Right cardiac atrium (tissue), 5 donors: ENCODE measurements at regions not wholly inside any gene's neighbourhood (a gene's known extent, or its start where the extent isn't known, plus 50 kb on each side); places are given as distances from the start of the nearest gene placed in this dataset.
A peak's percentile ranks its signal among the peaks of the same experiment; 100 is the strongest.

ENCODE experiments used
- ATAC-seq, 2 donors: fragments of 200-7000 bp; cut with Tn5 transposase; one replicate each; pipeline versions ENCODE4 v1.8.0 to v1.9.1; 2020; ENCODE audit warnings: moderate library complexity in 2 of 2, mild to moderate bottlenecking in 1 of 2
- DNase-seq, 3 donors: peaks; one replicate each; pipeline ENCODE4 v3.0.0-alpha.2; 2020
- H3K27ac ChIP-seq: one replicate; pipeline ENCODE4 v1.5.1; 2013; ENCODE audit warnings: mild to moderate bottlenecking, low read length, control low read depth, moderate library complexity
- H3K27me3 ChIP-seq: one replicate; pipeline ENCODE4 v1.6.1; 2013; ENCODE audit not compliant: control insufficient read depth, insufficient read depth
- H3K4me1 ChIP-seq: one replicate; pipeline ENCODE4 v1.6.1; 2013; ENCODE audit warnings: low read length; ENCODE audit not compliant: control insufficient read depth, insufficient read depth
- H3K4me3 ChIP-seq: one replicate; pipeline ENCODE4 v1.5.1; 2013; ENCODE audit warnings: low read length, control low read depth
- H3K9me3 ChIP-seq: one replicate; pipeline ENCODE4 v1.6.1; 2013; ENCODE audit warnings: low read length; ENCODE audit not compliant: control insufficient read depth
- WGBS: extraction: QIAGEN DNeasy Blood & Tissue Kit; methylation state at CpG from one replicate; pipeline ENCODE4 v1.1.7; 2013; 5-methylcytosine and 5-hydroxymethylcytosine counted together
- intact Hi-C, 4 donors: fragments of 100-400 bp; cut with DNase I; formaldehyde crosslinking; loops; one replicate each; pipeline versions ENCODE4 v1.11.0 to v1.14.0; 2022 to 2023
- donor health status: healthy with polysubstance abuse.
- donor health status: DM: no; HTN: yes; CAD: no.
- donor health status: DM: no; HTN: no; CAD: no.
- donor health status: DM: no; HTN: yes; CAD: no; lungs with severe emphysema.
- donor health status: DM: yes; HTN: yes; CAD: no.

DNA sequence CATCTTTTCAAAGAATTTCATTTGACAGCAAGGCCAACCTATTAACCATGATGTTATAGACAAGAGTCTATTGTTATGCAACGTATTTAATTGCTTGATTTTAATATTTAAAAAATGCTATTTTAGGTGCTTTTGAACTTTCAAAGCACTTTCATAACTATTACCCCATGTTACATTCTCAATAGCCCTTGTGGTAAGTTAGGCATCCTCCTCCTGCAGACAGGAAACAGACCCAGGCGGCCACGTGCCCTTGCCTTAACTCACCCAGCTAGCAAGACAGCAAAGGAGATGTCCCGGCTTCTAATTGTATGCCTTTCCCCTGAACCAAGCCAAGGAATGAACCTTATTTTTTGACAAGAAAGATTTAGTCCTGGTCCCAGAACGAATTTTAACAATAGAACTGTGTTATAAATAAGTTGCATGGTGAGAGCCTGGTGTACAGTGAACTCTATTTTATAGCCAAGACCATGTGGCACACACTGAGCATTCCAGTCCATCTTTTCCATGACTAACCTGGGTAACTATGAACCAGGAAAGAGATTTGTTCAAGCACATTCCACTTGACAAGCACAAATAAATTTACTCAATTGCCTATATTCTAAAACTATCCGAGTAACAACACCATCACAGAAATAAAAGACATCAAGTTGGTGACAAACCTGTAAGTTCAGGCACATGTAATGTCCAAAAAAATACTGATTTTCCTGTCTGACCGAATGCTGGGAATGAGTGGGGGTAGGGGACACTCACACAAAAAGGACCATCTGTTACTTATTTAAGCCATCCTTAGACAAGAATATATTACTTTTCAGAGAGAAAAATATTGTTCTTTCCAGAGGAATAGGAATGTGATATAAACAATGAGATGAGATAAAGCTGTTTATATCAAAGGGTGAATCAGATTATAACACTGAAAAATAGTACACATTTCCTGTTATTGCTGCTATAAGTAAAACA, 163.0 kb downstream of the EFNB2 start:
- no peaks in the 10 kb centered on the region for H3K9me3 ChIP-seq
- intact Hi-C loops = no loop called here
- no peak overlapping the region for H3K4me3 ChIP-seq
- no peaks in the 10 kb centered on the region for H3K27me3 ChIP-seq
- DNase-seq (no peak), ATAC-seq (no peak)
- H3K27ac ChIP-seq = no peak overlapping the region
- WGBS = 63% methylated on average over 7 of the region's 7 CpGs
- no peaks in the 10 kb centered on the region for H3K4me1 ChIP-seq

DNA sequence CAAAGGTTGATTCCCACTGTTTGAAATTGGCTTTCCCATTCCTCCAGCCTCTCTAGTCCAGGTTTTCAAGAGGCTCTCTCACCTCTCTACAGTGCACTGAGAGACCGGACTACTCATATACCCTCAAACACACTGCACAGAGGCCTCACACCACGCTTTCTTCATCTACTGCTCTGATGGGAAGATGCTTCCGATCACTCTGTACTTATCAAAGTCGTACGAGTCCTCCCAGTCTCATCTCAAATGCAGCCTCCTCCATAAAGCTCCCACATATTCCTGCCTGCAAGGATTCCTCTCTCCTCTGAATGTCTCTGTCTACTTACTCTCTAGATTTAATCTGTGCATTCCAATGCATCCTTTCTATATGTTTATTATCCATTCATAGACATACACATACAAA, 164.4 kb downstream of the EFNB2 start:
- 94% methylated on average over 5 of the region's 5 CpGs for WGBS
- intact Hi-C loops = no loop called here

DNA sequence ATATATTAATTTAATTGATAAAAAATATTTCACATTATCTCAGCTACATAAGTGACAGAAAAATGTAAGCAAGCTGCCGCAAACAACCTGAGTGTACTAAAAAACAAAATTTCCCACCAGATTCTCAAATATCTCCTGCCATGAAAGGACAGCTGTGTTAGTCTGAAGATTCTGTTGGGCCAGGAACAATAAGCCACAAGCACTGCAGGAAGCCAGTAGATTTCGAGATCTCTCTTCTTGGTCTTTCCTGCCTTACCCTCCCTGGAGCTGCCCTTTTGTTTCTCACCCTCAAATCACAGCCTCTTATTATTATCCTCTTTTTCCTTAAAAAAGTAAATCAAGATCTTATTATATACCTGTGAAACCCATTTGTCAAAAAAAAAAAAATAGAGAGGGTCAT, 165.6 kb downstream of the EFNB2 start:
- intact Hi-C loops = no loop called here
- Histone ChIP-seq H3K4me3 (no peak overlapping the region), H3K9me3 (no peaks in the 10 kb centered on the region), H3K27ac (no peak overlapping the region), H3K27me3 (no peaks in the 10 kb centered on the region), H3K4me1 (no peaks in the 10 kb centered on the region)
- no peak for DNase-seq
- 83% methylated on average over 2 of the region's 2 CpGs for WGBS
- ATAC-seq = no peak

More for the DNA sequence above, 164.4 kb downstream of the EFNB2 start:
- H3K4me1 ChIP-seq = no peaks in the 10 kb centered on the region
- H3K9me3 ChIP-seq = no peaks in the 10 kb centered on the region
- ATAC-seq (no peak), DNase-seq (no peak)
- no peaks in the 10 kb centered on the region for H3K27me3 ChIP-seq
- no peak overlapping the region for H3K27ac ChIP-seq
- no peak overlapping the region for H3K4me3 ChIP-seq

DNA sequence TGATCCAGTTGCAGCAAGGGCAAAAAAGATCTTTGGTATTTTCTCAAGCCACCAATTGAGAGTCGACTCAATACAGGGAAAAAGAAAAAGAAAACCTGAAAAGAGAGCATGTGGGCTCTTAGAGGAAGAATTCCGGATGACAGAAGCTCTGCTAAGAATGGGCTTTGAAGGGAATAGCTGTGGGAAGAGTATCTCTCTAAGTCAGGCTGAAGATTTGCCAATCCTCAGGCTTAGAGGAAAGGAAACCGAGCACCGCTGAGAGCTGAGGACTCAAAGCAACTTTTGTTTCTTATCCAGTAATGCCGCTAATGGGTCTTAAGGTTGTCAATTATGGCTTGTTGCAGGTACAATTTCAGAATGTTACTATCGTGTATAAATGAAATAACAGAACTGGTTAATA, 166.4 kb downstream of the EFNB2 start:
- no peaks in the 10 kb centered on the region for H3K9me3 ChIP-seq
- no peaks in the 10 kb centered on the region for H3K4me1 ChIP-seq
- WGBS = 79% methylated on average over 6 of the region's 6 CpGs
- H3K27ac ChIP-seq = no peak overlapping the region
- no peaks in the 10 kb centered on the region for H3K27me3 ChIP-seq
- DNase-seq = no peak
- ATAC-seq = no peak
- H3K4me3 ChIP-seq = no peak overlapping the region
- intact Hi-C loops = no loop called here

DNA sequence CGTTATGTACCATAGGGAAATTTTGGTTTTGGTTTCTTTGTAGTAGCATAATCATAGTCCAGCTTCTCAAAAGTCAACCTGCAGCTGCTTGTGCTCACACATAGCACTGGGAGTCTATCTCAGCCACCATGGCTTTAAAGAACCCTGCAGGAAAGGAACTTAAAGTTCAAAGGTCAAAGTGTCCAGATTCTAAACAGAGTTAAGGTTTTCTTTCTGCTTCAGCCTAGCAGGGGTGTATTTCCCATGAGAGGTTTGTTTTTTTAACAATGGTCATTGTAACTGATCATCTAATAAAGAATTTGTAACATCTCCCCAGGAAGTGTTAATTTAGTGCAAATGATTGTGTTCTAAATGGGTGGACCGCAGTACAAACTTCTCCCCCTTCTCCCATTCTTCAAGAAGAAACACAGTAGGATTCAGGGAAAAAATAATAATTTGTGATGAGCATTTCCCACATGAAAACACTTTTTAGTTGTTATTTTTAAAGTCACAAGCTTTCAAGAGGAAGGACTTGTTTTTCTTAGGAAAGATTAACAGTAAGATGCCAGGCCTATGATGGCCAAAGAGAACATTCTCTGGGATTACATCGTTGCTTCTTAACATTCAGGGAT, 168.0 kb downstream of the EFNB2 start:
- ATAC-seq = peak in 1 of 2 donors; percentile 29
- Histone ChIP-seq H3K4me3 (no peak overlapping the region), H3K9me3 (no peaks in the 10 kb centered on the region), H3K4me1 (no peaks in the 10 kb centered on the region), H3K27ac (no peak overlapping the region), H3K27me3 (no peaks in the 10 kb centered on the region)
- intact Hi-C loops = no loop called here
- 71% methylated on average over 3 of the region's 3 CpGs for WGBS
- no peak for DNase-seq

DNA sequence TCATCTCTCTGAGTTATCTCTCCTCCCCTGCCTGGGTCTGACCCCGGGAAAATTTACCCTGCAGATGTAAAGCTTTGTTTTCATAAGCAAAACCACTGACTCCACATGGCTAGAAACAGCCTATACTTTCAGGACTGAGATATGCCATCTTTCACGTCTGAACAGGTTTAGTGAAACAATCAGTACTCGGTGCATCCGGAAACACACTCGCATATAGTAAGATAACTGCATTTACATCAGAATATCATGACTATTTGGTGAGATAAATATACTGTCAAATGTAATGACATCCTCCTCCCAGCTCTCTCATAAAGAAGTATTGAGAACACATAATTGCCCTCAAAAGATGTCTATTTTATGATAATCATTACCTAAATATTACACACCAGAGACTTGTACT, 172.8 kb downstream of the EFNB2 start:
- WGBS = 80% methylated on average over 5 of the region's 5 CpGs
- Histone ChIP-seq H3K4me3 (no peak overlapping the region), H3K27me3 (no peaks in the 10 kb centered on the region), H3K4me1 (no peaks in the 10 kb centered on the region), H3K27ac (no peak overlapping the region), H3K9me3 (no peaks in the 10 kb centered on the region)
- no peak for ATAC-seq
- DNase-seq = no peak
- intact Hi-C loops = no loop called here

DNA sequence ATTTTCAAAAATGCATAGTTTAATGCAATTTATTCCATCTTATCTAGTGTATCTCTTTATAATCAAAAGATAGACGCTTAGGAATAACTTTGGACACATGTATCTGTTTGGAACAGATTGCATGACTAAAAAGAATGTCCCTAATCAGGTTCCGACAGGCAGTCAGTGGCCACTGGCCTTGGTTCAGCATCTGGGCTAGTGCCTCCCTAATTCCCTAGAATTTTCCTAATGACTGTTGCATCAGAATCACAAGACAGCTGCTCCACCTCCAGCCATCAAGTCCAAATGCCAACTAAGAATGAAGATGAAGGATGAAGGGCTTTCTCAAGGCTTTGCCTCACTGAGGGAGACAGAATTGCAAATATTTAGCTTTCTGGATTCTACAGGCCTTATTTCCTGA, 173.8 kb downstream of the EFNB2 start:
- Histone ChIP-seq H3K4me3 (no peak overlapping the region), H3K27ac (no peak overlapping the region), H3K27me3 (no peaks in the 10 kb centered on the region), H3K9me3 (no peaks in the 10 kb centered on the region), H3K4me1 (no peaks in the 10 kb centered on the region)
- ATAC-seq (no peak), DNase-seq (no peak)
- WGBS = 84% methylated on average over 2 of the region's 2 CpGs
- intact Hi-C loops = no loop called here

DNA sequence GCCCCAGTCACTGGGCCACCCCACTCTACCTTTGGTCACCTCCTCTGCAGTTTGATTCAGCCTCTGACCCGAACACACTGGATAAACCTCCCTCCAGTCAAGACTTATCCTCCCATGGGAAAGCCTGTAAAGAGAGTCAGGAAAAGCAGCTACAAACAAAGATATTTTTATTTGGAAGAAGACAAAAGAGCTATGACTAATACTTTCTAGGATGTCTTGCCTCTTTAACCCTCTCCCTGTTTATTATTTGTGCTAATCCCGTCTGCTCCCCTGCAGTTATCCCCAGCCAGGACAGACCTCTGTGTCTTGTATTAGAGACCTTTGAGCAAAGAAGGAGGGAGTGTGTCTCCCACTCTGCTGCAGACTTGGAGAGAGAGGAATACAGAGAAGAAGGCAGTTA, 178.3 kb downstream of the EFNB2 start:
- Histone ChIP-seq H3K27me3 (no peaks in the 10 kb centered on the region), H3K4me1 (no peaks in the 10 kb centered on the region), H3K27ac (no peak overlapping the region), H3K9me3 (no peaks in the 10 kb centered on the region), H3K4me3 (no peak overlapping the region)
- ATAC-seq (peak in 1 of 2 donors; percentile 34), DNase-seq (no peak)
- 35% methylated on average over 2 of the region's 2 CpGs for WGBS
- intact Hi-C loops = no loop called here

DNA sequence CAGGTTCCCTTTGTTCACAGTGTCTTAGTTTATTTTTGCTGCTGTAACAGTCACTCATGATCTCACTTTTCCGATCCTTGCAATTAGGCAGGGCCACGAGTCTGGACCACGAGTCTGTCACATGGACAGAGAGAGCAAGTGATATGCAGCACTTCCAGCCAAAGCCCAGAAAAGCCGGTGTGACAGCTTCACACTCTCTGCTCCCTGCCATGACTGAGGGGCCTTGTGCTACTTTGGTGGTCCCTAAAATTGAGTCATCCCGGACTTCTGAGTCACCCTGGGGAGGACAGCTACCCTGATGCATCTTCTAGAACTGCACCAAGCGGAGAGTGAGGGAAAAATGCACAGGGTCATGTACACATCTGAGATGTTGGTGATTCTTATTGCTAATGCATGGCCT, 179.6 kb downstream of the EFNB2 start:
- intact Hi-C loops = no loop called here
- 88% methylated on average over 6 of the region's 6 CpGs for WGBS
- Histone ChIP-seq H3K27ac (no peak overlapping the region), H3K4me3 (no peak overlapping the region), H3K9me3 (no peaks in the 10 kb centered on the region), H3K27me3 (no peaks in the 10 kb centered on the region), H3K4me1 (no peaks in the 10 kb centered on the region)
- no peak for DNase-seq
- ATAC-seq = no peak

DNA sequence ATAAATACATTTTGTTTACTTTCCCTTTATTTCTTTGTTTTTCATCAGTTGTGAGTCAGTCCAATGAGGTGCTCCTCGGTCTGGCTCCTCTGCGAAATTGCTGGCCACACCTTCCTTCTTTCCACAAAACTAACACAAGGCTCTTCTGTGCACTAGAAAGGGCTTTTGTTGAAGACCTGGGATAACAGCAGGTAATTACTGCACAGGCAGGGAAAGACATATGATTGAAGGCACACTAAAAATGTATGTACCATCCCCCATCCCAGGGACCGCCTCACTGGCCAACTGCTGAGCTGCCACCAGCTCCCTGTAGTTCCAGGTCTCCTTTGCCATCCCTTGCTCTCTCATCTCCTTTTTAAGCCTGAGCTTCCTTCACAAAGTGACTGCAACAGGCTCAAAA, 180.5 kb downstream of the EFNB2 start:
- DNase-seq (no peak), ATAC-seq (no peak)
- Histone ChIP-seq H3K4me1 (no peaks in the 10 kb centered on the region), H3K9me3 (no peaks in the 10 kb centered on the region), H3K27me3 (no peaks in the 10 kb centered on the region), H3K4me3 (no peak overlapping the region), H3K27ac (no peak overlapping the region)
- WGBS = 98% methylated on average over 3 of the region's 3 CpGs
- intact Hi-C loops = no loop called here

DNA sequence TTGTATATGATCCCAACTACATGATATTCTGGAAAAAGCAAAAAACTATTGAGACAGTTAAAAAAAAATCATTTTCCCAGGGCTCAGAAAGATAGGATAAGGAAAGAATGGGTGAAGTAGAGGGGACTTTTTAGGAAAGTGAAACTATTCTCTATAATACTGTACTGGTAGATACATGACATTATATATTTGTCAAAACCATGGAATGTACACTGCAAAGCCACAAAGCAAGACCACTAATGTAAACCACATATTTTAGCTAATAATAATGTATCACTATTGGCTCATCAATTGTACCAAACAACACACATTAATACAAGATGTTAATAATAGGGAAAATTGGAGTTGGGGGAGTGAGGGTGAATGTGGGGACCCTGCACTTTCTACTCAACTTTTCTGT, 182.6 kb downstream of the EFNB2 start:
- H3K27me3 ChIP-seq = no peaks in the 10 kb centered on the region
- no peak for ATAC-seq
- H3K27ac ChIP-seq = no peak overlapping the region
- H3K4me1 ChIP-seq = no peaks in the 10 kb centered on the region
- H3K4me3 ChIP-seq = no peak overlapping the region
- DNase-seq = no peak
- intact Hi-C loops = no loop called here
- no peaks in the 10 kb centered on the region for H3K9me3 ChIP-seq
